Ovary (tissue), 3 donors: ENCODE measurements at regions not wholly inside any gene's neighbourhood (a gene's known extent, or its start where the extent isn't known, plus 50 kb on each side); places are given as distances from the start of the nearest gene placed in this dataset.

Source experiments
- POLR2A ChIP-seq: fragments of 450-650 bp; IDR thresholded peaks from one replicate; pipeline ENCODE4 v1.6.1; 2017; ENCODE audit warnings: antibody characterized with exemption, mild to moderate bottlenecking, moderate library complexity
- TF ChIP-seq, protein P1 (sequence below), 3 donors: fragments of 450-650 bp in 2 of 3; fragments of 200-600 bp in 1 of 3; IDR thresholded peaks; one replicate each; pipeline versions ENCODE4 v1.5.1 to v1.8.0; 2016 to 2022; ENCODE audit warnings: antibody characterized with exemption in 3 of 3, mild to moderate bottlenecking in 1 of 3
- donor health status: DM: no; HTN: no; CAD: no.

- TF ChIP-seq, protein P1, sequence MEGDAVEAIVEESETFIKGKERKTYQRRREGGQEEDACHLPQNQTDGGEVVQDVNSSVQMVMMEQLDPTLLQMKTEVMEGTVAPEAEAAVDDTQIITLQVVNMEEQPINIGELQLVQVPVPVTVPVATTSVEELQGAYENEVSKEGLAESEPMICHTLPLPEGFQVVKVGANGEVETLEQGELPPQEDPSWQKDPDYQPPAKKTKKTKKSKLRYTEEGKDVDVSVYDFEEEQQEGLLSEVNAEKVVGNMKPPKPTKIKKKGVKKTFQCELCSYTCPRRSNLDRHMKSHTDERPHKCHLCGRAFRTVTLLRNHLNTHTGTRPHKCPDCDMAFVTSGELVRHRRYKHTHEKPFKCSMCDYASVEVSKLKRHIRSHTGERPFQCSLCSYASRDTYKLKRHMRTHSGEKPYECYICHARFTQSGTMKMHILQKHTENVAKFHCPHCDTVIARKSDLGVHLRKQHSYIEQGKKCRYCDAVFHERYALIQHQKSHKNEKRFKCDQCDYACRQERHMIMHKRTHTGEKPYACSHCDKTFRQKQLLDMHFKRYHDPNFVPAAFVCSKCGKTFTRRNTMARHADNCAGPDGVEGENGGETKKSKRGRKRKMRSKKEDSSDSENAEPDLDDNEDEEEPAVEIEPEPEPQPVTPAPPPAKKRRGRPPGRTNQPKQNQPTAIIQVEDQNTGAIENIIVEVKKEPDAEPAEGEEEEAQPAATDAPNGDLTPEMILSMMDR (IDR thresholded peaks at IDR 0.05) = no peak
- no peak for TF ChIP-seq POLR2A
Measured at GRCh38 chr3:159448902-159449301, 539.7 kb upstream of the IL12A start.
